Fibroblast of villous mesenchyme (primary cell): ENCODE measurements at regions not wholly inside any gene's neighbourhood (a gene's known extent, or its start where the extent isn't known, plus 50 kb on each side); places are given as distances from the start of the nearest gene placed in this dataset.

ENCODE experiments used
- DNase-seq: peaks from one replicate; pipeline ENCODE4 v3.0.0-alpha.2; 2010; ENCODE audit warnings: low read depth
- H3K4me3 ChIP-seq: 2 replicates; pipeline ENCODE4 v1.5.1; 2011; ENCODE audit warnings: low read depth, mild to moderate bottlenecking, low read length
- CTCF ChIP-seq: IDR thresholded peaks from 2 replicates; pipeline ENCODE4 v1.5.1; 2012; ENCODE audit warnings: low read depth, mild to moderate bottlenecking, low read length; ENCODE audit not compliant: insufficient read depth

- no peak overlapping the region for H3K4me3 ChIP-seq
- DNase-seq: no peak
- no peak for TF ChIP-seq CTCF
Measured at GRCh38 chr18:43543236-43543635, 265.9 kb upstream of the SYT4 start.

GRCh38 chr18:43547456-43547855 lies 270.2 kb upstream of the SYT4 start:
- no peak for TF ChIP-seq CTCF
- H3K4me3 ChIP-seq: no peak overlapping the region
- DNase-seq: no peak

- no peak for TF ChIP-seq CTCF
- no peak overlapping the region for H3K4me3 ChIP-seq
- no peak for DNase-seq
Measured at GRCh38 chr18:43559507-43559906, 282.2 kb upstream of the SYT4 start.

- no peak overlapping the region for H3K4me3 ChIP-seq
- TF ChIP-seq CTCF: peak; percentile 32
- DNase-seq: peak; percentile 16
Measured at GRCh38 chr18:43563780-43564179, 286.5 kb upstream of the SYT4 start.

- no peak for TF ChIP-seq CTCF
- H3K4me3 ChIP-seq: no peak overlapping the region
Measured at GRCh38 chr18:43570593-43570992, 293.3 kb upstream of the SYT4 start.

GRCh38 chr18:43571078-43571689 lies 293.9 kb upstream of the SYT4 start:
- H3K4me3 ChIP-seq: no peak overlapping the region
- TF ChIP-seq CTCF: peak; percentile 73
- peak; percentile 54 for DNase-seq

More at GRCh38 chr18:43570593-43570992, 293.3 kb upstream of the SYT4 start:
- DNase-seq: no peak

GRCh38 chr18:43572163-43572562 lies 294.9 kb upstream of the SYT4 start:
- no peak for DNase-seq
- H3K4me3 ChIP-seq: no peak overlapping the region
- TF ChIP-seq CTCF: no peak
